ENCODE measurements at regions not wholly inside any gene's neighbourhood (a gene's known extent, or its start where the extent isn't known, plus 50 kb on each side); places are given as distances from the start of the nearest gene placed in this dataset.
A peak's percentile ranks its signal among the peaks of the same experiment; 100 is the strongest.

DNA sequence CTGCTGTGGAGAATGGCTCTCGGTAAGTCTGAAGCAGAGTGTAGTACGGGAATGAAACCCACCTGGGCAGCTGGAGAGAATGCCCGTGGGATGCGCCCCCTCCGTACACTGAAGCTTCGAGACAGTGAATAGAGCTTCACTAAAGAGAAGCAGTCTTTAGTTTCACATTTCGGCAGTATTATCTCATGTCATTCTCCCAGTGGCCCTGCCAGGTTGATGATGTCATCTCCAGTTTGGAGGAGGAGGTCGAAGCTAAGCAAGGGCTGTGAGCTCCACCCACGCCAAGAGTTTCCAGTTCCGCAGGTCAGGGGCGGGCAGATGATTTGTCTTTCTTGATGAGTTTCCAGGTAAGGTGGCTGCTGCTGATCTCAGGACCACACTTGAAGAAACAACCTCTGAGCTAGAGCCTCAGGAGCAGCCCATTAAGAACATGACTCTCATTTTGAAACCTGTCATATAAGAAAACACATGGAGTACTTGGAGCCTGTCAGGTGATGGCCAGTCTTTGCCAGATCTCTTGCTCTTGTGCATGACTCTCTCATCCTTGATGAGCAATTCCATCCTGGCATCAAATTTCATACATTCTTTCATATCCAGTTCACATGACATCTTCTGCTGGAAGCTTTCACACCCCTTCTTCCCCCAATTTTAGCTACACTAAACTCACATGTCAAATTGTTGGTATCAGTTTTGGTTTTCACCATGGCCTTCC lies 475.0 kb downstream of the RNF144A start:
- no peak for DNase-seq

- no peak for DNase-seq
Observed at GRCh38 chr2:7394195-7394594, 477.0 kb downstream of the RNF144A start.

DNA sequence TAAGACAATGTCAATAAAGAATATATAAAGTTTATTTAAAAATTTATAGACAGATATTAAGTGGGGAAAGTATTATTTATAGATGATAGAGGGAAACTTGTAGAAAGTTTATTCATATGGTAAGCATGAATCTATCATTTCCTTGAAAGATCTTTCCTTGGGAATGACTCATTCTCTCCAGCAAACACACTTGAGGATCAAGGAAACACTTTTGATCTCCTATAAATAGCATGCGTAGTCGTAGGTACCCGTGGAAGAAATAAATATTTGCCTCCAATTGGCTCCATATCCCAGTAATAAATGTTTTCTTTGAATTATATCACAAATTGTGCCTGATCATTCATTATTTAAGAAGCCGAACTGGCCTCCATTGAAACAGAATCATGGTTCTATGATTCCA lies 483.4 kb downstream of the RNF144A start:
- no peak for DNase-seq

- no peak for DNase-seq
Observed at GRCh38 chr2:7403092-7403775, 486.0 kb downstream of the RNF144A start.

GRCh38 chr2:7405861-7406715 lies 488.9 kb downstream of the RNF144A start:
- no peak for DNase-seq

GRCh38 chr2:7407001-7407400 lies 489.8 kb downstream of the RNF144A start:
- DNase-seq: no peak

- no peak for DNase-seq
Observed at GRCh38 chr2:7407906-7408680, 490.9 kb downstream of the RNF144A start.

GRCh38 chr2:7411691-7412090 lies 494.5 kb downstream of the RNF144A start:
- DNase-seq: no peak

DNA sequence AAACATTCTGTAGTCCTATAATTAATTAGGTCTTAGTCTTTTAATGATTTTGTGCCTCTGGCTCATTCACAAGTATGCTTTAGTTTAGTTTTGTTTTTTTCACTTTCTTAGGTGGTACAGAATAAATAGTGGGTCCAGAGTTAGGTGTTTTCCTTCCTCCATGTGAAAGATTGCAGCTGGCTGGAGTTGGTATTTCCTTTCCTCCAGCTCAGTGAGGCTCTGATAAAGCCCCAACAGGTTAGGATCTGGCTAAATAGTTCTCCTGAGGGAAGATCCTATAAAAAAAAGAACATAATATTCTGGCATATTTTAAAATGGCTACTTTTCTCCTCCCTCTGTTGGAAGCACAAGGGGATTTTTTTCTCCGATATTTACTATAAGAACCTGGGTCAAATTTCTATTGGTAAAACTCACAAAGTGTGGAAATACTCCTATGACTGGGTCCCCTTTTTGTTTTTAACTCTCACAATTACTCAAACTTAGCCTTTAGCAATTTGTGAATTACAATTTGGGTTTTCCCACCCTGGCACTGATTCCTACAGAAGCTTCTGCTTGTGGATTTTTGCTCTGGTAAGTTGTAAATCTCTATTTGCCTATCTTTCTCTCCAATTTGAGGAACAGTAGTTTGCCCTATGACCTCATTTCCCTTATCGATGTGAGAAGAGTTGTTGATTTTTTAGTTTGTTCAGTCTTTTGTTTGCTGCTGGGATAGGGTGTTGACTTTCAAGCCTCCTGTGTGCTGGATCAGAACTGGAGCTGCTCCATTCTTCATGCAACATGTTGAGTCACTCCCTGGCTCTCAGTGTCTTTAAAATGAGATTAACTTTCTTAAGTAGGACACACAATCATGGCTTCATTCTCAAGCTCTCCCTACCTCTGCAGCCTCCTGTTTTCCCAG lies 500.9 kb downstream of the RNF144A start:
- no peak for DNase-seq

DNA sequence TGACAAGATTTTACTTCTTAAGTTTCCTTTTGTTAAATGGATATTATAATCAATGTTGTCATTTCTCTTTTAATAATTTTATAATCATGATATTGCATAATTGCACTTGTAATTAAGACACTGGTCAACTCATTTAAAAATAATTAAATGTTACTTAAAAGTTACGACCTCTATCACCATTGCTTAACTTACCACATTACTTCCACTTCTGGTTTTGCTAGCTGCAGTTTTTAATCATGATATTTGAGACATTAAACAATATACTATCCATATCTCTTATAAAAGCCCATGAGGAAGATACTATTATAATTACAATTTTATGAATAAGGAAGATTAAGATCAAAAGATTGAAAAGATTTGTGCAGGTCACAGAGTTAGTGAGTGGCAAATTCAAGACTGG lies 502.0 kb downstream of the RNF144A start:
- no peak for DNase-seq

GRCh38 chr2:7419814-7420311 lies 502.7 kb downstream of the RNF144A start:
- no peak for DNase-seq

- DNase-seq: no peak
Observed at GRCh38 chr2:7420530-7420929, 503.3 kb downstream of the RNF144A start.

GRCh38 chr2:7424481-7424880 lies 507.3 kb downstream of the RNF144A start:
- no peak for DNase-seq

- DNase-seq: peak; percentile 89
Observed at GRCh38 chr2:7427293-7428060, 510.3 kb downstream of the RNF144A start.

DNA sequence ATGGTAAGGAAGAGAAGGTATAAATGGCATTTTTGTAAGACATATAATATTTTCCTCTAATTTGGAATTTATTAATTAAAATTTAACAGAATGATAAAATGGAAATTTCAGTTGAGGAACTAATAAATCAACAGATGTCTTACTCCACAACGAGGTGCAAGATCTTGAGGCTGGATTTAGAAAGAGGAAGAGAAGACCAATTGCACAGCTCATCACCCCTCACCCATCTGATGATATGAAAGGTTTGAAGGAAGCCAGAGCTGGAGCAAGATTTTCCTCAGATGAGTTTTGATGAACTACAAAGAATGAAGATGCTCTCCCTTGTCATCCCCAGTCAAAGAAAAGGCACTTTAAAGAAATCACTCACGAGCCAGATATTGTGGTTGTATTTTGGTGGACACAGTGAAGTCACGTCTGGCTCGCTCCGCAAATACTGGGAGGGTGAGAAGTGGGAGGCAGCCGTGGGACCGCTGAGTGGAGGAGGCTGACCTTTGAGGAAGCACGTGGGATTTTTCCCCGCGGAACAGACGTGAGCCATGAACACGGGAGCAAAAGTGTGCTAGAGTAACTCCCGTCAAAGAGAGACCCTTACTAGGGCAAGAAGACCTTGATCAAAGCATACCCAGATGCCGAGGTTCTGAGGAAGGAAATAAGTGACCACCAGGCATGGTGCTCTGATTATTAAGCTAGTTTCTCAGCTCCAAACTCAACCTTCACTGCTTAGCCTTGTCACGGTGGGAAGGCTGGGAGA lies 511.4 kb downstream of the RNF144A start:
- DNase-seq: no peak

DNA sequence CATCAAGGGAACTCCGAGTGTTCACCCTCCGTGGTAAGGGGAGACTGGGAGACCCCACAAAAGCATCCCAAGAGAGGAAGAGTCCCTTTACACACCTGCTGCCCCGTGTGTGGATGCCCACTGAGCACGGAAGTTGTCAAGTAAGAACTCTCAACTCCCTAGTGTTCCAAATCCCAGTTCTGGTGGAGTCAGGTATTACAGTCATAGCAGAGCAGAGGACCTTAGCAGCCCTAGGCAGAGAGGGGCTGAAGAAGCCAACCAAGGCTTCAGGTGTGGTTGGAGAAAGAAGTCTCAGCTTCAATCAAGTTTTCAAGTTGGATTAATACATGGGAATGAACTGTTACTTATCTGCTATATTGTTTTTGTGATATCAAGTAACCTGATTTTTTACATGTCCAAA lies 512.5 kb downstream of the RNF144A start:
- no peak for DNase-seq

- DNase-seq: no peak
Observed at GRCh38 chr2:7430421-7430868, 513.2 kb downstream of the RNF144A start.

DNA sequence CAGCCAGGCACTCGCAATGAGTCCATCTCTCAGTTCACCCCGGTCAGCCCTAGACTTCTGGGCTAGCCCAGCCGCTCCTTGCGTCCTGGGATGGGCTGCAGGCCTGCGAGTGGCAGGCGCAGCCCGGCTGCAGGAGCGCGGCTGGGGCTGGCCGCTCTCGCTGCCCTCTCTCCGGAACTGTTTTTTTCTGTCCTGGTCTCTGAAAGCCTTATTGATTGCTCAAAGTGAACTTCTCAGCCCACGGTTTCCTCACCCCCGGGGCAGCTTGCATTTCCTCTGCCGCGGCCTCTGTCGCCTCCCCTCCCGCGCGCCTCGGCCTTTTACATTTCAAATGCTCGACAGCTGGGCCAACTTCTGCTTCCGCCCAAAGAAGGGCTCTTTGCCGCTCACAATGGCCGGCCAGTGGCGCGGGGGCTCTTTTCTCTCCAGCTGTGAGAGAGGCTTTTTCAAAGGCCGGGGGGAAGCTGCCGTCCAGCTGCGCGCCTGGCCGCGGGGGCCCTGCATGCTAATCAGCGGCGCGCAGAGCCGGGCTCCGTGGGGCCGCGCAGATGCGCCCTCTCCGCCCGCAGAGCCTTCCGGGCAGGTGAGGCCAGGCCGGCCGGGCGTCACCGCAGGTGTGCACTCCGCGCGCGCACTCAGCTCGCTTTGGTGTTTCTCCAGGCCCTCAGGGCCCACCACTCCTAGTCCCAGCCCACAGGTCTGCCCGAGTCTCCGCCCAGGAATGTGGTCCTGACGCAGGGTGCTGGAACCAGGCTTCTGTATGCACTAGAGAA lies 513.8 kb downstream of the RNF144A start:
- DNase-seq: no peak

- DNase-seq: no peak
Observed at GRCh38 chr2:7432436-7432835, 515.2 kb downstream of the RNF144A start.

All from NCI-H187 treated with DMSO at 0.1 percent for 48 hours (cell line).